HepG2 (cell line): ENCODE measurements at regions not wholly inside any gene's neighbourhood (a gene's known extent, or its start where the extent isn't known, plus 50 kb on each side); places are given as distances from the start of the nearest gene placed in this dataset.

Experiments
- BCL6 ChIP-seq: IDR thresholded peaks from 2 replicates; pipeline ENCODE4 v1.6.1; 2016; ENCODE audit warnings: missing genetic modification reagents, missing compliant biosample characterization
- EEA1 ChIP-seq: sonication (generic); formaldehyde crosslinking; IDR thresholded peaks from 2 replicates; pipeline ENCODE4 v1.5.1; 2020; ENCODE audit warnings: mild to moderate bottlenecking, missing genetic modification reagents, borderline replicate concordance
- FOXA3 ChIP-seq: IDR thresholded peaks from 2 replicates; pipeline ENCODE4 v1.6.1; 2016; ENCODE audit warnings: missing genetic modification reagents, missing compliant biosample characterization
- GATAD1 ChIP-seq: IDR thresholded peaks from 2 replicates; pipeline ENCODE4 v1.6.1; 2016; ENCODE audit warnings: missing genetic modification reagents, missing compliant biosample characterization
- HDAC2 ChIP-seq: sonication (generic); formaldehyde crosslinking; IDR thresholded peaks from 2 replicates; pipeline ENCODE4 v1.4.0; 2020; ENCODE audit warnings: missing genetic modification reagents
- HOXA5 ChIP-seq: sonication (generic); formaldehyde crosslinking; IDR thresholded peaks from 2 replicates; pipeline ENCODE4 v1.4.0; 2020; ENCODE audit warnings: missing genetic modification reagents
- JUN ChIP-seq: sonication (generic); formaldehyde crosslinking; IDR thresholded peaks from 2 replicates; pipeline ENCODE4 v1.4.0; 2020; ENCODE audit warnings: mild to moderate bottlenecking, missing genetic modification reagents
- KAT8 ChIP-seq: IDR thresholded peaks from 2 replicates; pipeline ENCODE4 v1.6.1; 2016; ENCODE audit warnings: missing genetic modification reagents, missing compliant biosample characterization
- MAFG ChIP-seq: sonication (generic); formaldehyde crosslinking; IDR thresholded peaks from 2 replicates; pipeline ENCODE4 v1.5.1; 2020; ENCODE audit warnings: mild to moderate bottlenecking, missing genetic modification reagents
- MYNN ChIP-seq: sonication (generic); formaldehyde crosslinking; IDR thresholded peaks from 2 replicates; pipeline ENCODE4 v1.4.0; 2020; ENCODE audit warnings: mild to moderate bottlenecking, low read depth, missing genetic modification reagents
- POLR2A ChIP-seq, 2 experiments: IDR thresholded peaks; 2 replicates each; pipeline ENCODE4 v1.6.1; 2011; ENCODE audit warnings: low read depth in 2 of 2, low read length in 2 of 2, mild to moderate bottlenecking in 1 of 2, moderate library complexity in 1 of 2; ENCODE audit not compliant: insufficient read depth in 1 of 2
- SMC3 ChIP-seq: IDR thresholded peaks from 2 replicates; pipeline ENCODE4 v1.6.1; 2011; ENCODE audit warnings: low read length, improper control_type of control experiment
- TBP ChIP-seq: sonication (generic); formaldehyde crosslinking; IDR thresholded peaks from 2 replicates; pipeline ENCODE4 v1.5.0; 2020; ENCODE audit warnings: missing genetic modification reagents
- XBP1 ChIP-seq: sonication (generic); formaldehyde crosslinking; IDR thresholded peaks from 2 replicates; pipeline ENCODE4 v1.5.0; 2020; ENCODE audit warnings: missing genetic modification reagents
- ZFP36L2 ChIP-seq: sonication (generic); formaldehyde crosslinking; IDR thresholded peaks from 2 replicates; pipeline ENCODE4 v1.4.0; 2020; ENCODE audit warnings: missing genetic modification reagents
- ZMYM2 ChIP-seq: sonication (generic); formaldehyde crosslinking; IDR thresholded peaks from 2 replicates; pipeline ENCODE4 v1.8.0; 2022; ENCODE audit warnings: mild to moderate bottlenecking, missing genetic modification reagents
- ZNF180 ChIP-seq: sonication (generic); formaldehyde crosslinking; IDR thresholded peaks from 2 replicates; pipeline ENCODE4 v1.4.0; 2020; ENCODE audit warnings: low read depth, missing genetic modification reagents, borderline replicate concordance
- ZSCAN31 ChIP-seq: sonication (generic); formaldehyde crosslinking; IDR thresholded peaks from 2 replicates; pipeline ENCODE4 v1.5.0; 2020; ENCODE audit warnings: low read depth, mild to moderate bottlenecking, missing genetic modification reagents
- TF ChIP-seq, protein P1 (sequence below): IDR thresholded peaks from 2 replicates; pipeline ENCODE4 v1.6.1; 2012; ENCODE audit warnings: low read depth, low read length, improper control_type of control experiment
- TF ChIP-seq, protein P2 (sequence below): sonication (generic); formaldehyde crosslinking; IDR thresholded peaks from 2 replicates; pipeline ENCODE4 v1.8.1; 2023; ENCODE audit warnings: mild to moderate bottlenecking, moderate library complexity, missing genetic modification reagents
- TF ChIP-seq, protein P3 (sequence below), 2 experiments: sonication (generic) in 1 of 2; formaldehyde crosslinking in 1 of 2; IDR thresholded peaks; 2 replicates each; pipeline versions ENCODE4 v1.4.0 to v1.6.1; 2018 to 2020; ENCODE audit warnings: missing genetic modification reagents in 2 of 2, borderline replicate concordance in 1 of 2, low read depth in 1 of 2, mild to moderate bottlenecking in 1 of 2, missing biosample characterization in 1 of 2
- TF ChIP-seq, protein P4 (sequence below): sonication (generic); formaldehyde crosslinking; IDR thresholded peaks from 2 replicates; pipeline ENCODE4 v1.8.0; 2022; ENCODE audit warnings: missing genetic modification reagents, low read depth, mild to moderate bottlenecking, borderline replicate concordance
- TF ChIP-seq, protein P5 (sequence below), 2 experiments: sonication (generic) in 1 of 2; formaldehyde crosslinking in 1 of 2; IDR thresholded peaks; 2 replicates each; pipeline versions ENCODE4 v1.5.1 to v1.6.1; 2011 to 2020; ENCODE audit warnings: borderline replicate concordance in 1 of 2, low read depth in 1 of 2, low read length in 1 of 2, mild to moderate bottlenecking in 1 of 2, missing genetic modification reagents in 1 of 2, moderate library complexity in 1 of 2

DNA sequence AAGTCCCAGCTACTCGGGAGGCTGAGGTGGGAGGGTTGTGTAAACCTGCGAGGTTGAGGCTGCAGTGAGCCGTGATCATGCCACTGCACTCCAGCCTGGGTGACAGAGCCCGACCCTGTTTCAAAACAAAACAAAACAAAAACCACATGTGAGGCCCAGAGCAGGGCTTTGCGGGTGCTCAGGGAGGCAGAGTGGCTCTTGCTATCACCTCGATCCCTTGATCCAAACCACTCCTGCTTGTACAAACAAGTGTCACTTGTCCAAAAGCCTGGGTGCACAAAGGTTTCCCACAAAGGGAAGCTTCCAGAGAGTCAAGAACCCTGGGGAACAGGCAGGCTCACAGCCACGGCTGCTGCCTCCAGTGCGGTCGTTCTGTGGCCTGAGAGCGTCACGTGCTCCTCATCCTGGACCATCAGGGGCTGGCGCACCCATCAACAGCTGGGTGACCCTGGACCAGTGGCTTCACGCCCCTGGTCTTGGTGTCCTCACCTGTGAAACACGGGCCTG is 162.7 kb downstream of the C9orf50 start (continued):
- TF ChIP-seq POLR2A (IDR thresholded peaks at IDR 0.05; ENCODE audit: insufficient read depth in 1 of 2, low read depth in 2 of 2, low read length in 2 of 2) (0 out of 4 replicates have a peak, but pooled peaks of 1 of the 2 experiments have one; percentile 11), FOXA3 (CRISPR knock-in tag) (no peak; the same call in 1 of the 2 replicates), ZNF180 (no peak), MAFG (no peak), TBP (CRISPR knock-in tag) (no peak), EEA1 (CRISPR knock-in tag) (no peak), HDAC2 (CRISPR knock-in tag) (peak; percentile 56; the same call in 1 of the 2 replicates), BCL6 (CRISPR knock-in tag) (0 out of 2 replicates have a peak, but pooled peaks have one; percentile 22), ZMYM2 (CRISPR knock-in tag) (0 out of 2 replicates have a peak, but pooled peaks have one; percentile 64), XBP1 (CRISPR knock-in tag) (no peak), HOXA5 (peak; percentile 45; the same call in 1 of the 2 replicates), KAT8 (CRISPR knock-in tag) (peak; percentile 41; the same call in 1 of the 2 replicates), GATAD1 (peak; percentile 30; the same call in 1 of the 2 replicates), JUN (CRISPR knock-in tag) (0 out of 2 replicates have a peak, but pooled peaks have one; percentile 28), ZSCAN31 (CRISPR knock-in tag) (0 out of 2 replicates have a peak, but pooled peaks have one; percentile 4), SMC3 (no peak), ZFP36L2 (CRISPR knock-in tag) (no peak), MYNN (no peak)
- TF ChIP-seq, protein P1, sequence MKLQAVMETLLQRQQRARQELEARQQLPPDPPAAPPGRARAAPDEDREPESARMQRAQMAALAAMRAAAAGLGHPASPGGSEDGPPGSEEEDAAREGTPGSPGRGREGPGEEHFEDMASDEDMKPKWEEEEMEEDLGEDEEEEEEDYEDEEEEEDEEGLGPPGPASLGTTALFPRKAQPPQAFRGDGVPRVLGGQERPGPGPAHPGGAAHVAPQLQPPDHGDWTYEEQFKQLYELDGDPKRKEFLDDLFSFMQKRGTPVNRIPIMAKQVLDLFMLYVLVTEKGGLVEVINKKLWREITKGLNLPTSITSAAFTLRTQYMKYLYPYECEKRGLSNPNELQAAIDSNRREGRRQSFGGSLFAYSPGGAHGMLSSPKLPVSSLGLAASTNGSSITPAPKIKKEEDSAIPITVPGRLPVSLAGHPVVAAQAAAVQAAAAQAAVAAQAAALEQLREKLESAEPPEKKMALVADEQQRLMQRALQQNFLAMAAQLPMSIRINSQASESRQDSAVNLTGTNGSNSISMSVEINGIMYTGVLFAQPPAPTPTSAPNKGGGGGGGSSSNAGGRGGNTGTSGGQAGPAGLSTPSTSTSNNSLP, result no peak
- TF ChIP-seq, protein P2, sequence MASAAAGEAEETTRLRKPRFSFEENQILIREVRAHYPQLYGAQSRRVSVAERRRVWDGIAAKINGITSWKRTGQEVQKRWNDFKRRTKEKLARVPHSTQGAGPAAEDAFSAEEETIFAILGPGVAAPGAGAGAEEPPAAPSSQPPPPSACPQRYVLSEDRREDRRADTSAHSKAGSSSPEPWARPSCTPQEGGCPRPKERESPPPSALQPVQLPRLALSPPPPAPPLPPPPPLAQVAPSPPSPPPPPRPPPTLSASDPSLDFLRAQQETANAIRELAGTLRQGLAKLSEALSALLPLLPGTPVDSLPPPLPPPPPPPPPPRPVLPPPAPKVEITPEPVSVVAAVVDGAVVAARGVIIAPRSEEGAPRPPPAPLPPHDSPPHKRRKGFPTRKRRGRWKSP (CRISPR knock-in tag), result 0 out of 2 replicates have a peak, but pooled peaks have one; percentile 14
- TF ChIP-seq, protein P3, sequence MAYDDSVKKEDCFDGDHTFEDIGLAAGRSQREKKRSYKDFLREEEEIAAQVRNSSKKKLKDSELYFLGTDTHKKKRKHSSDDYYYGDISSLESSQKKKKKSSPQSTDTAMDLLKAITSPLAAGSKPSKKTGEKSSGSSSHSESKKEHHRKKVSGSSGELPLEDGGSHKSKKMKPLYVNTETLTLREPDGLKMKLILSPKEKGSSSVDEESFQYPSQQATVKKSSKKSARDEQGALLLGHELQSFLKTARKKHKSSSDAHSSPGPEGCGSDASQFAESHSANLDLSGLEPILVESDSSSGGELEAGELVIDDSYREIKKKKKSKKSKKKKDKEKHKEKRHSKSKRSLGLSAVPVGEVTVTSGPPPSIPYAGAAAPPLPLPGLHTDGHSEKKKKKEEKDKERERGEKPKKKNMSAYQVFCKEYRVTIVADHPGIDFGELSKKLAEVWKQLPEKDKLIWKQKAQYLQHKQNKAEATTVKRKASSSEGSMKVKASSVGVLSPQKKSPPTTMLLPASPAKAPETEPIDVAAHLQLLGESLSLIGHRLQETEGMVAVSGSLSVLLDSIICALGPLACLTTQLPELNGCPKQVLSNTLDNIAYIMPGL (CRISPR knock-in tag; IDR thresholded peaks at IDR 0.05; ENCODE audit: borderline replicate concordance in 1 of 2, low read depth in 1 of 2), result 0 out of 4 replicates have a peak, but pooled peaks of 1 of the 2 experiments have one; percentile 36
- TF ChIP-seq, protein P4, sequence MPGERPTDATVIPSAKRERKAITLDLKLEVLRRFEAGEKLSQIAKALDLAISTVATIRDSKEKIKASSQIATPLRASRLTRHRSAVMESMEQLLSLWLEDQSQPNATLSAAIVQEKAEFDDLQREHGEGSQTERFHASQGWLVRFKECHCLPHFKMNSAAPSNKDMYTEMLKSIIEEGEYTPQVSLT (CRISPR knock-in tag), result no peak
- TF ChIP-seq, protein P5, sequence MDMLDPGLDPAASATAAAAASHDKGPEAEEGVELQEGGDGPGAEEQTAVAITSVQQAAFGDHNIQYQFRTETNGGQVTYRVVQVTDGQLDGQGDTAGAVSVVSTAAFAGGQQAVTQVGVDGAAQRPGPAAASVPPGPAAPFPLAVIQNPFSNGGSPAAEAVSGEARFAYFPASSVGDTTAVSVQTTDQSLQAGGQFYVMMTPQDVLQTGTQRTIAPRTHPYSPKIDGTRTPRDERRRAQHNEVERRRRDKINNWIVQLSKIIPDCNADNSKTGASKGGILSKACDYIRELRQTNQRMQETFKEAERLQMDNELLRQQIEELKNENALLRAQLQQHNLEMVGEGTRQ (IDR thresholded peaks at IDR 0.05; ENCODE audit: low read depth, low read length), result peak; percentile 79
- TF ChIP-seq, protein P5 (CRISPR knock-in tag; IDR thresholded peaks at IDR 0.05; ENCODE audit: borderline replicate concordance), result peak; percentile 86; the same call in 1 of the 2 replicates
